ENCODE measurements at regions not wholly inside any gene's neighbourhood (a gene's known extent, or its start where the extent isn't known, plus 50 kb on each side); places are given as distances from the start of the nearest gene placed in this dataset.
A peak's percentile ranks its signal among the peaks of the same experiment; 100 is the strongest.

DNA sequence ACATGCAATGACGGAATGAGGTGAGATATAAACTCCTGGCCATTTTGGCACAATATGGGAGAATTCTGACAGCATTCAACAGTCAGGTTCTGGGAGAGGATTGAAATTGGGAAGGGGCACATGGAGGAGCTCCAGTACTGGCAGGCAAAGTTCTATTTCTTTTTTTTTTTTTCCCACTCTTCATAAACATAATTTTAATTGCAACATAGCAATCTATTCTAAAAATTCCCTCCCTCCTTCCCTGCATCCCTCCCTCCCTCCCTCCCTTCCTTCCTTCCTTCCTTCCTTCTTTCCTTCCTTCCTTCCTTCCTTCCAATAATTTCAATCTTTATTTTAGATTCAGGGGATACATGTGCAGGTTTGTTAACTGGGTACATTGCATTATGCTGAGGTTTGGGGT is 93.2 kb downstream of the PTCSC3 start:
- DNase-seq (ENCODE audit: low read depth in 2 of 2), result no peak

DNA sequence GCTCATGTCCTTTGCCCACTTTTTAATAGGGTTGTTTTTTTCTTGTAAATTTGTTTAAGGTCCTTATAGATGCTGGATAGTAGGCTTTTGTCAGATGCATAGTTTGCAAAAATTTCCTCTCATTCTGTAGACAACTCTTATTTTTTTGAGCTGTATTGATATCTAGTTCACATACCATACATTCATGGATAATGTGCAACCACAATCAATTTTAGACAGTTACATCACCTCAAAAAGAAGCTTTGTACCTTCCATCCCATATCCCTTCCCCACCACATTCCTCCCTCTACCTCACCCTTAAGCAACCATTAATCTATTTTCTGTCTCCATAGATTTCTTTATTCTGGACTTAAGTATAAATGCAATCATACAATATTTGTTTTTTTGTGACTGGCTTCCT is 98.4 kb downstream of the PTCSC3 start:
- no peak for DNase-seq (ENCODE audit: low read depth in 2 of 2)

DNA sequence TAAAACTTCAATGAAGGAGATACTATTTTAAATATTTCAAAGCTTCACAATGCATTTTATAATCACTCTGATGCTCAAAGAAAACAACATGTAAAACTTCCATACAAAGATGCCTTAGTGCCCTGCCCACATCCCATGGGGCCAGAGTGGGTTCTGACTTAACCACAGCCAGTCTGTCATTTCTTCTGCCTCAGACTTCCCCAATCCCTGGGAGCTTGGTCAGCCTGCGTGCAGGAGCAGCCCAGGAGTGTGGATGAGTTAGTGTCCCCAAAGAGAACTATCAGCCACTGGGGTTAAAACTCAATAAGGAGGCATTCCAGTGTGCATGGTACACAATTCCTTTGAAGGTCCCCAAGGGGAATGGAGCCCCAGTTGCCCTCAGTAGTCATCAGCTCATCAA is 100.3 kb downstream of the PTCSC3 start:
- no peak for DNase-seq (ENCODE audit: low read depth in 2 of 2)

DNA sequence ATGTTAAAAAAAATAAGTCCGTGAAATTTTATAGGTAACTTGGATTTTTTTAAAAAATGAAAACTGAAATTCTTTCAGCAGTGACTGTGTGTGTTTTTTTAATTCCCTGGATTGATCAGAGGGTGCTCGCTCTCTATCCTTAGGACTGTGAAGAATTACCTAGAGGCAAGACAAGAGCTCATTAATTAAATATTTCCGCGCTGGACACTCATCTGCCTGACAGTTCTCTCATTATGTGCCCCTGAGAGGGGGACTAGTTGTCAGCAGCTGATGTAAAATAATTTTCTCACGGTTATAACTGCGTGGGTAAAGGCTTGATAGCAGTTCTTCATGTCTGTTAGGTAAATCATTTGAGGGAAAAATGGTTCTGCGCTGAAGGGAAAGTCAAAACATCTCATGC is 101.3 kb downstream of the PTCSC3 start:
- DNase-seq (ENCODE audit: low read depth in 2 of 2), result no peak

DNA sequence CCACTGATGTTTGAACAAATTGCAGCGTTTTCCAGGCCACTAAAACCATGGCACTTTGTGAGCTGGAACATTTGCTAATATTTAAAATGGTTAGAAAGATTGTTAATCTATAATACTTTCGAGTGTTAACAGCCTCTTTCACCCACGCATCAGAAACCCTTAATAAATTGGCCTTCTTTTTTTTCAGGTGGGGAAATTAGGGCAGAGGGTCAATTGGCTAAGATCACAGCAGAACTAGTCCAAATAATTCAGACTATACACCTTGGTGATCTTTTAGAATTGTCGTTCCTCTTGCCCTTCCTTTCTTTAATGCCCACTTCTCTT is 105.8 kb downstream of the PTCSC3 start:
- no peak for DNase-seq (ENCODE audit: low read depth in 2 of 2)

DNA sequence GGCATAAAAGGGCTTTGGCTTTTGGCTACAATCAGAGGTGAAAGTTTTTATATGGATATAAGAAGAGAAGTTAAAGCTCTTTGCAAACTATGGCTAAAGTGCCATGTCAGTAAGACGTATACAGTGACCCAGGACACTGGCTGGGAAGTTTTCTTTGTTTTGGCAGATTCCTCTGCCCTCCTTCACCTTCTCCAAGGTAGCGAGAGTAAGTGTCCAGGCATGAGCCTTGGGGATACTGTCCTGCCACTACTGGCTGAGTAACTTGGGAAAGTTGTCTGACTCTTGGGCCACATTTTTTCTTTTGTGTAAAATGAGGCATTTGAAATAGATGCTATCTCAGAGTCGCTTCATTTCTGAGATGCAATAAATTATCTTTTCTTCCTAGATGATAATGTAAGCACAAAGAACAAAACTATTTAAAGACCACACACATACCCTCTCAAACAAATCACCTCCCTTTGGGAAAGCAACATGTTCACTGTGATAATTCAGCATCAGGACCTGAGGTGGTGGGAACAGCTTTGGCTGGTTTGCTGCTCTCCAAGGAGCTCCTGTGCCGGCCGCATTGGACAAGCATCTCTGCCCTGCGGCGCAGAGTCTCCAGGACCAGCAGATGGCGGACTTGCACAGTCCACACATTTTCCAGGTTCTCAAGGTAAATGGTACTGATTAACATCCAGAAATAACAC is 106.3 kb downstream of the PTCSC3 start:
- peak; percentile 24 to 64 for DNase-seq (ENCODE audit: low read depth in 2 of 2)

DNA sequence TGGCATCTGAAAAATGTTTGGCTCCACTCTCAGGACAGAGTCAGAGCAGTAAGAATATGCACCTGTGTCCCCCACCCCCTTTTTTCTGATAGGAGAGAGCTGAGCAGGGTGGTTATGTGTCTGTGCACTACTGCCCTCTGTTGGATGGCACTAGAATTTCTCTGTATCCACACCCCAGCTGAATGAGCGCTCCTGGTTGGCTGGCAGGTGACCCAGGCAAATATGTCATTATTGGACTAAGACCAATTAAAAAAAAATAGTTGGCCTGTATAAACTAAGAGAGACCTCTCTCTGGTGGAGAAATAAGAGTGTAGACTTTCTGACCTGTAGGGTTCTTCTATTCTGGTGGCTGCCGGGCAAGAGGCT is 107.0 kb downstream of the PTCSC3 start:
- peak; percentile 24 to 53 for DNase-seq (ENCODE audit: low read depth in 2 of 2)

DNA sequence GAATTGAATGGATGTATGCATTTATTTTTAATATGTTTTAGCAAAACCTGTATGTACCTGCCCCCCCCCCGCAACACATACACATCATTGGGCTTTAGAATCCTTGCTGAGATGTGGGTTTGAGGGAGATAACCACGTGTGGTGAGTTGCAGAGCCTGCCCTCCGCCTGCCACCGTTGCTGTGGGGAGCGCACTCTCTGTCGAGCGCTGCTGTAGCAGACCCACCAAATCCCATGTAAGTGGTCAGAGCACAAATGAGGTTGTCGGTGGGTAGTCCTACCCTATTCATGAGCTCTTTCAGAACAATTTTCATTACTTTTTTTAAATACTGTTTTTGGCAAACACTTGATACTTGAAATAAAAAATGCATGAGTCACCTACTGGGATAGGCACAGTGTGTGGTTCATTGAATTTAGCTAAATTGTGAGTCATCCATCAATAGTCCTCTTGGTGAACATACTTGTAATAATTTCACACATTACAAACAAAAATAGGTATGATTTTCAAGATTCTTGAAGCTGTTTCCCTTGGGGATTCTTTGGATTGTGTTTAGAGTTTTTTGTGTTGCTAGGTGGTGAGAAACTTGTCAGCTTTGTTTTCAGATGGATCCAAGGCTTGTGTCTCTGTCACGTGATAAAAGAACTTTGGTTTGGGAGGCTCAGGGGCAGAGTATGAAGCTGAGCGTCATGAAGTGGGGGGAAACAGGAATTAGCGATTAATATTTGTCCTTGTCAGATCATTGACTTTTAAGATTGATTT is 107.6 kb downstream of the PTCSC3 start:
- DNase-seq (ENCODE audit: low read depth in 2 of 2), result no peak

DNA sequence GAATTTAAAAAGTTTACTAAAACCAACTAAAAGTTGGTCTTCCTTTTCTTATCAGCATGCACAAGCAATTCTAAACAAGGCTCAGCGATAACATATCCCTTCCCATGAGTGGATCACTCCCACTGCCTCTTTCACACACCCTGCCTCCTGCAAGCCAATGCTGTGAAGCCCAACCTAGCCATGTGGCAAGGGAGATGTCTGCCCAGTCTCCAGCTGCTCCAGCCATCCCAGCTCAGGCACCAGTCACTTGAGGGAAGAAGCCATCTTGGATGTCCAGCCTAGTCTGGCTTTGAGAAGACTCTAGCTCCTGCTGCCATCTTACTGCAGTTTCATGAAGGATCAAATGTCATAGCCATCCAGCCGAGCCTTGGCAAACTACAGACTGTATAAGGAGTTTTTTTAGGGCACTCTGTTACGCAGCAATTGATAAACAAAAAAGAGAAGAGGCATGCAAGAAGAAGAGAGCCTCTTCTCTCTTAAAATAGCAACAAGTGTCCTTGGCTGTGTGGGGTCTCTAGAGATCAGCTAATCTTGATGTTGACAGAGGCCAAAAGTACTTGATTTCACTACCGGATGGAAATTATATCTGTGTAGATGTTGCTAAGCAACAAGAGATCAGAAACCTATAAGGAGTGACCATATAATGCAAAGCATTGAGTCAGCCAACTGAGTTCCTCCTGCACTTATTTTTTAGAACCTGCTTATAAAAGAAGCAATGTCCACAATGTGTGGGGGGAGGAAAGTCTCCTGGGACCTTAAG is 108.9 kb downstream of the PTCSC3 start:
- DNase-seq (ENCODE audit: low read depth in 2 of 2), result no peak

DNA sequence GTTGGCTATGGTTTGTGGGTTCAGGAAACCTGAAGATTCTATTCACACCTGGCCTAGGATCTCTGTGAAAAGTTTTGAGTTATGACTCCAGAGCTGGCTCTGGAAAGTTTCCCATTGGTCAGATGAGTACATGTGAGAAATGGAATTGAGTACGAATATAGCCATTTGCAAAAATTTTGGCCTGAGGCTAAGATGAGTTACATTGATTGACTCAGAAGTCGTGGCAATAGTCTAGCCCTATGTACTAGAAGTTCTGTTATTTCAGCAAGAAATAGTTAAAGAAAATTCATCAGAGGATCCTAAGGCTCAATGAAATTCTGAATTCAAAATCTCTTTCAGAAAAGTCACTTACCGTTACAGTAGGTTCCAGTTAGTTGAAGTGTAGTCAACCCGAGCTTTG is 109.9 kb downstream of the PTCSC3 start:
- no peak for DNase-seq (ENCODE audit: low read depth in 2 of 2)

DNA sequence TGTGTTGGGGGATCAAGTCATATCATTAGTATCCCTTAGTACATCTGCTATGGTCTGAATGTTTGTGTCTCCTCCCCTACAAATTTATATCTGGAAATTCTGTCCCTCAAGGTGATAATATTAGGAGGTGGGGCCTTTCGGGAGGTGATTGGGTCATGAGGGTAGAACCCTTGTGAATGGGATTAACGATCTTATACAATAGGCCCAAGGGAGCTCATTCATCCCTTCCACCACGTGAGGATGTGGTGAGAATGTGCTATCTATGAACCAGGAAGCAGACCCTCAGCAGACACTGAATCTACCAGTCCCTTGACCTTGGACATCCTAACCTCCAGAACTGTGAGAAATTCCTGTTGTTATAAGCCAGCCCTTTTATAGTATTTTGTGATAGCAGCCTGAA is 110.7 kb downstream of the PTCSC3 start:
- no peak for DNase-seq (ENCODE audit: low read depth in 2 of 2)

DNA sequence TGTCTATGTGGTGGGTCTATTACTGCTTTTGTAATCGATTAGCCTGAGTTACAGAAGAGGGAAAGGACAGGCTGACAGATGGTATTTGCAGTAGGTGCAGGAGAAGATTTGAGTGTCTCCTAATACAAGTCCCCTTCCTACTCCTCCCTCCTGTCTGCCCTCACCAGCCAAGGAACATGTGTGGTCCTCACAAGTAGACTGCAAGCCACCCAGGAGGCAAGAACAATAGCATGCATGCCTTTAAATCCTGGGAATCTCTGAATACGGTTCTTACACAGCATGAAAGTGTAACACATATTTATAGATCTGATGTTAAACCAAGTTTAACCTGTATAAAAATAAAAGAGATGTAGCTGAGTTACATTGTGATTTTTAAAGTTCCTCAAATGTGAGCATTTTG is 117.0 kb downstream of the PTCSC3 start:
- no peak for DNase-seq (ENCODE audit: low read depth in 2 of 2)

DNA sequence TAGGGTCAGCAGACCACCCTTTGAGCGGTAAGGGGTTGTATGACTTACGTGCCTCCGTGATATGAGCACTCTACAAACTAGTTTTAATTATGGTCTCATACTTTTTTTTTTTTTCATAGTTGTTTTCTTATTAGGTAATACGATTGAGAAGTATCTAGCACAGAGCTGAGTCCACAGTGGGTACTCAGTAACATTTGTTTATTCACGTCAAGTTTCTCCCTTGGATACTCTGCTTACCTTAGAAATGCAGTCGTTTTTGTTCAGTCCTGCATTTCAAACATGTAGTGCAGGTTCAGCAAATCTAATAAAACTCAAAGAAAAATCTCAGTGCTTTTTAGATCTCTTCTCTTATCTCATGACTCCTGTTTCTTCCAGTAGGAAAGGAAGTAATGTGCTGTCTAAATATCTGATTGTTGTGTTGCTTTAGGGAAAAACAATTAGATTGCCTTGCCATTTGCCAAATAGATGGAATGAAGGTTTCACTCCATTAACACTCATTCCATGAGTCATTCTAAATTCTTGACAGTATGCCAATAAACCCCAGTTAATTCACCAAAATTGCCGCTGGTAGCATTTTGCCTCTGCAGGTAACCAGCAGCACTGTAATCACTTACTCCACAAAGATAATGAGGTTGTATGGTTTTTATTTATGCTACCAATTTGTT is 118.9 kb downstream of the PTCSC3 start:
- peak; percentile 17 to 32 for DNase-seq (ENCODE audit: low read depth in 2 of 2)

DNA sequence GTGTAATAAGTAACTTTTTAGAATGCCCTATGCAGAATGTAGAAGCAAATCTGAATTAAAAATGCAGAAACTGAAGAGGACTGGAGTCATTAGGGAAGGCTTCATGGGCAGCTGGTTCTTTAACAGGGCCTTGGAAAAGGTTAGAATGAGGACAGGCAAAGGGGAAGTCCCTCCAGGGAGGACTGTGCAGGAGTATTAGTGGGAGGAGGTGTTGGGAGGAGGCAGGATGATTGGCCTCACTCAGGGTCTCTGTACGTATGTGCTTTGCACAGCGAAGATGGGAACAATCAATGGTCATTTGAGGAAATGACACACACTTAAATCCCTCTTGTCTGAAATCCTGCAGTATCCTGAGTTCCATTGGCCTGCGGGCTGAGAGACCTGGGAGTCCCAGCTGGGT is 119.7 kb downstream of the PTCSC3 start:
- DNase-seq (ENCODE audit: low read depth in 2 of 2), result peak in 1 of 2 donors; percentile 5

DNA sequence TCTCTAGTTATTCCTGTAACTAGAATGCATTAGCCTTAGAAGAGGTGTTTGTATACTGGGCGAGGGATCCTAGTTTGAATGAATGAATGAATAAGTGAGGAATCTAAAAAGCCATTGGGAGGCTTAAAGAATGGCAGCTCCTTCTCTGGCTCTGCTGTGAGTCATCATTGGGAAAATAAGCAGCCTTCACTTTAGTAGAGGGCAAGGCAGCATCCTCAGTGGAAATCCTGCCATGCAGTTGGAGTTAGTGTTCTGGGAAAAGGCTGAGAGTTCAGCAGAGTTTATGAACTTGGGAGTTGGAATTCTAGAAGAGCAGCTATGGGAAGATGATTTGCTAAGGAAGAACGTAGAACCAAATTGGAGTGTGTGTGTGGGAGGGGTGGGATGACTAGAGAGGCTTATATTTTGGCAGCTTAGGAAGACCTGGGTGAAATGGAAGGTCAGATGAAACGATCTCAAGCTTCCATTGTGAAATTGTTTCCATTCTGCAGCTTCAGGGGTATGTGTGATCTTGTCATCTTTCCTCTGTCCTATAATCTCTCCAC is 120.8 kb downstream of the PTCSC3 start:
- no peak for DNase-seq (ENCODE audit: low read depth in 2 of 2)

DNA sequence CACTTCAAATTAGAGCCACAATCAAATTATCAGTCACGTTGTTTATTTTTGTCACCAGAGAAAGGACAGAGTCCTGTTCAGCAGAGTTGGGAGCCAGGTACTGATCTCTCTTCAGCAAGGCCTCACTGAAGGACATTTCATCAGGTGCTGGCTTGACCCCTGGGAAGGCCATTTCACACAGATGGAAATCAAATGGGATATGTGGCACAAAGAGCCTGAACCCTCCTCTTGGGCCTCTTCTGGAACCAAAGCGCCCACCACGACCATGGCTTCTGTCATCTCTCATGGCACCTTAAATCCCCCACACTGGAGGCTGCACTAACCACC is 121.5 kb downstream of the PTCSC3 start:
- no peak for DNase-seq (ENCODE audit: low read depth in 2 of 2)

DNA sequence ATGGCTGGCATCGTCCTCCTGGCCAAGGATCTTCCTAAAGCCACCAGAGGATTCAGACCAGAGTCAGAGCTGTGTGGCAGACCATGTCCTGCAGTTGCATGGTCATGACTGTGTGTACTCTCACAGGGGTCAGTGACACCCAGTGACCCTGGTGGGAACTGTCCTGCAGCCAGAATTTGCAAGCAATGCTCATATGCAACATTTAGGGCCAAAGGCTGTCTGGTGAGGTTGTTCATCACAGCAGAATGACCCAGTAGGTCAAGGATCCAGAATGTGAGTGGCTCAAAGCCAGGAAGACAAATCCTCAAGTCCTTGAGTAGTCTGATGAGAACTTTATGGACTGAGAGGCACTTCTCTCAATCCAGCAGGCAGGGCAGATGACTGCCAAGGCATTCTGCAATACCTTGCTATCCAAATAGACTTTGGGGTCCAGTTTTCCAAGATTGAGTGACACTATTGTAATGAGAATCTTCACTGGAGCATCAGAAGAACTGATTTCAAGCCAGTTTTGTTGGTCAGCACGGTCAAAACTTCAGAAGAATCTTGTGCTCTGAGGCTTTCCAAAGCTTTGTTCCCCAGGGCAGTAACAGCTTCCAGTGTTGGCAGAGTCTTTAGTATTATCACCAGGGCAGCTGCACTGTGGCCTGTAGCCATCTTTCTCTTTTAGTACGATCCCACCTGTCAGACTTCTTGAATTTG is 122.0 kb downstream of the PTCSC3 start:
- no peak for DNase-seq (ENCODE audit: low read depth in 2 of 2)

DNA sequence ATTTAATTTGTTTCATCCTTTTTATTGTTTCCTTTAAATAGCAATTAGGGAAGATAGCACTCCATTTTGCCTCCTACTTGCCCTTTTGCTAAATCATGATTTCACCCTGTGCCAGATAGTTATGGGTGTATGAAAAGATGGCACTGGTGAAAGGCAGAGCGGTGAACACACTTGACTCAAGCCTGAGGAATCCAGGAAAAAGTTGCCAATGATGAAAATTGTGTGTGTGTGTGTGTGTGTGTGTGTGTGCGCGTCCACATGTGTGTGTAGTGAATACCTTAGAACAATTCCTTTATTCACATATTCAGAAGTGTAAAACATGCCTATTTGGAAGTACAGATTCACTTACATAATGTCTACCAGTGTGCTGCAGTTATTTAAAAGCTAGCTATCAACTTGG is 123.8 kb downstream of the PTCSC3 start:
- no peak for DNase-seq (ENCODE audit: low read depth in 2 of 2)

DNA sequence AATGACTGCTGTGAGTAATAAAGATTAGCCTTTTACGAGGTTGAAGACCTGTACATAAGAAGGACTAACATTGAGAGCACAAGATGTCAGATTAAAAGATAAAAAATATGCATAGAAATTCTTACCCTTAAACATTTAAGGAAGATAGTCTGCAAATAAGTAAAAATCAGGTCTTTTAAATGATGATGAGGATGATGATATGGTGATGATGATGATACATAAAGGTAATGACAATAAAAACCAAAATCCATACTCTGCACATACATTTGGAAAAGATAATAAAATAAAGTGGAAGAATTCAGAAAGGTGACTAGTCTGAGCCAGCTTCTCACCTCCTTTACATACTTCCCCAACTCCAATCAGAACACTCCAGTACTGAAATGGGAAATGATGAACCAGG is 124.5 kb downstream of the PTCSC3 start:
- DNase-seq (ENCODE audit: low read depth in 2 of 2), result no peak

DNA sequence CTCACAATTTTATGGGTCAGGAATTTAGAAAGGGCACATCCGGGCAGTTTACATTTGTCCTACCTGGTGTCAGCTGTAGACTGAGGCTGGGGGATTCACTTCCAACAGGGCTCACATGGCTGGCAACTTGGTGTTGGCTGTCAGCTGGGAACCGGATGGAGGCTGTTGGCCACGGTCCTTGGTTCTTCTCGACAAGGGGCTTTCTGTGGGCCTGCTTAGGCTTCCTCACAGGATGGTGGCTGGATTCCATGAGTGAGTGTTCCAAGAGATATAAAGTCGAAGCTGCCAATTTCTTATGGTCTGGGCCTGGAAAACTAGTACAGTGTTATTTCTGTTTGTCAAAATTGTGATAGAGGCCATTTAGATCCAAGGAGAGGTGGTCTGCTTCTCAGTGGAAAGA is 127.9 kb downstream of the PTCSC3 start:
- no peak for DNase-seq (ENCODE audit: low read depth in 2 of 2)

DNA sequence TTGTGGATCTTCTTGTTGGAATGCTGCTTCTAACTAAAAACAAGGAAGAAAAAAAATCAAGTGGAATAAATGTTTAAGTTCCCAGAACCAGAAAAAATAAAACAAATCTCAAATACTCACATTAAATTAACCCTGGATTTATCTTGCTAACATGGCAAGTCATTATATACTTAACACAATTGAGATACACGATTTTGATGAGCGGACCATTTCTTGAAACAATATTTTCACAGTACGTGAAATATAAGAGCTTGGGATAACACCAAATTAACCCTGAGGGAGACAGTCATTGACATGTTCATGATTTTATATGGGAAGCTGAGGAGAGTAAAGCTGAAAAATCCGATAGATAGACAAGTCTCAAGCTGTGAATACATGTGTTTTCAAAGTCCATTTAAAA is 128.6 kb downstream of the PTCSC3 start:
- no peak for DNase-seq (ENCODE audit: low read depth in 2 of 2)

DNA sequence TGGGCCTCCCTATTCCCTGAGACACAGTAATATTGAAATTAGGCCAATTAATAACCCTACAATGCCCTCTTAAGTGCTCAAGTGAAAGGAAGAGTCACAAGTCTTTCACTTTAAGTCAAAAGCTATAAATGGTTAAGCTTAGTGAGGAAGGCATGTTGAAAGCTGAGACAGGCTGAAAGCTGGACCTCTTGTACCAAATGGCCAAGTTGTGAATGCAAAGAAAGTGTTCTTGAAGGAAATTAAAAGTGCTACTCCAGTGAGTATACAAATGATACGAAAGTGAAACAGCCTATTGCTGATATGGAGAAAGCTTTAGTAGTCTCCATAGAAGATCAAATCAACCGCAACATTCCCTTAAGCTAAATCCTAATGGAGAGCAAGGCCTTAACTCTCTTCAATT is 140.8 kb downstream of the PTCSC3 start:
- DNase-seq (ENCODE audit: low read depth in 2 of 2), result no peak
